B cell (primary cell): ENCODE measurements at regions not wholly inside any gene's neighbourhood (a gene's known extent, or its start where the extent isn't known, plus 50 kb on each side); places are given as distances from the start of the nearest gene placed in this dataset.

Source experiments
- ATAC-seq: fragments of 200-7000 bp; cut with Tn5 transposase; one replicate; pipeline ENCODE4 v1.10.0; 2021; ENCODE audit warnings: low read depth, mild to moderate bottlenecking, moderate number of reproducible peaks, moderate library complexity
- CTCF ChIA-PET: fragments of 350-600 bp; sonication (Branson Sonifier 250); formaldehyde crosslinking; loops from one replicate; lab custom pipeline; 2021; ENCODE audit warnings: antibody characterized with exemption, inconsistent platforms; lab: Charles Lee
- POLR2A ChIA-PET: fragments of 350-600 bp; sonication (Branson Sonifier 250); formaldehyde crosslinking; loops from one replicate; lab custom pipeline; 2021; ENCODE audit warnings: antibody characterized with exemption; lab: Charles Lee
- DNase-seq: peaks from one replicate; pipeline ENCODE4 v3.0.0; 2013
- H2AFZ ChIP-seq: 2 replicates; pipeline ENCODE4 v1.6.1; 2012; ENCODE audit warnings: mild to moderate bottlenecking, low read depth, low read length; ENCODE audit not compliant: insufficient read depth, poor library complexity, severe bottlenecking
- H3K27ac ChIP-seq, 2 donors: 1 replicate in 1 of 2; 2 replicates in 1 of 2; pipeline ENCODE4 v1.5.1; 2012 to 2013; ENCODE audit warnings: low read length in 2 of 2, mild to moderate bottlenecking in 2 of 2, moderate library complexity in 1 of 2
- H3K27me3 ChIP-seq, 4 experiments: fragments of 200-600 bp in 1 of 4; sonication (generic) in 1 of 4; replicated peaks in 1 of 4; 1 replicate in 2 of 4; 2 replicates in 2 of 4; pipeline versions ENCODE4 v1.6.1 to v1.7.0; 2013 to 2016; ENCODE audit warnings: low read length in 3 of 4, mild to moderate bottlenecking in 2 of 4, mixed read lengths in 1 of 4, moderate library complexity in 1 of 4; ENCODE audit not compliant: insufficient read depth in 4 of 4, control insufficient read depth in 3 of 4; ENCODE audit errors: control extremely low read depth in 1 of 4
- H3K36me3 ChIP-seq, 2 experiments: replicated peaks in 1 of 2; 1 replicate in 1 of 2; 2 replicates in 1 of 2; pipeline versions ENCODE4 v1.6.1 to v1.7.1; 2013; ENCODE audit warnings: low read length in 1 of 2; ENCODE audit not compliant: insufficient read depth in 2 of 2, control insufficient read depth in 1 of 2; ENCODE audit errors: control extremely low read depth in 1 of 2, extremely low read depth in 1 of 2
- H3K4me1 ChIP-seq, 2 donors: fragments of 200-600 bp in 1 of 2; sonication (generic) in 1 of 2; 1 replicate in 1 of 2; 2 replicates in 1 of 2; pipeline versions ENCODE4 v1.5.1 to v1.6.1; 2013 to 2017; ENCODE audit warnings: low read length in 2 of 2; ENCODE audit not compliant: control insufficient read depth in 2 of 2, insufficient read depth in 2 of 2
- H3K4me2 ChIP-seq: replicated peaks from 2 replicates; pipeline ENCODE3; 2012; ENCODE audit warnings: mild to moderate bottlenecking, low read depth, low read length; ENCODE audit not compliant: poor library complexity, severe bottlenecking
- H3K4me3 ChIP-seq, 5 experiments: fragments of 200-600 bp in 1 of 5; sonication (generic) in 1 of 5; 1 replicate in 3 of 5; 2 replicates in 2 of 5; pipeline versions ENCODE4 v1.5.1 to v1.7.0; 2011 to 2016; ENCODE audit warnings: low read length in 4 of 5, mild to moderate bottlenecking in 4 of 5, low read depth in 2 of 5, control low read depth in 1 of 5, moderate library complexity in 1 of 5; ENCODE audit not compliant: insufficient read depth in 1 of 5; ENCODE audit errors: control extremely low read depth in 1 of 5, extremely low read depth in 1 of 5
- H3K79me2 ChIP-seq: fragments of 200-600 bp; sonication (generic); one replicate; pipeline ENCODE4 v1.6.0; 2016; ENCODE audit warnings: low read length; ENCODE audit not compliant: control insufficient read depth, insufficient read depth
- H3K9ac ChIP-seq: fragments of 200-600 bp; sonication (generic); 2 replicates; pipeline ENCODE4 v1.6.1; 2017; ENCODE audit warnings: mild to moderate bottlenecking, low read length, moderate library complexity
- H3K9me3 ChIP-seq, 3 donors: one replicate each; pipeline versions ENCODE4 v1.6.1 to v1.7.1; 2013; ENCODE audit warnings: low read length in 2 of 3; ENCODE audit not compliant: control insufficient read depth in 2 of 3, insufficient read depth in 1 of 3; ENCODE audit errors: control extremely low read depth in 1 of 3
- H4K20me1 ChIP-seq: 2 replicates; pipeline ENCODE4 v1.6.0; 2012; ENCODE audit warnings: mild to moderate bottlenecking, low read length; ENCODE audit not compliant: insufficient read depth, control insufficient read depth, poor library complexity, severe bottlenecking
- H3K27ac Mint-ChIP-seq: one replicate; pipeline ENCODE4 v1.8.0; 2021; ENCODE audit warnings: mixed read lengths
- H3K27me3 Mint-ChIP-seq: one replicate; pipeline ENCODE4 v1.8.0; 2021; ENCODE audit warnings: mixed read lengths
- H3K4me1 Mint-ChIP-seq: one replicate; pipeline ENCODE4 v1.8.0; 2021; ENCODE audit warnings: mixed read lengths
- H3K4me3 Mint-ChIP-seq: one replicate; pipeline ENCODE4 v1.8.0; 2021; ENCODE audit warnings: mixed read lengths
- H3K9me3 Mint-ChIP-seq: one replicate; pipeline ENCODE4 v1.8.0; 2022; ENCODE audit warnings: mixed read lengths; ENCODE audit not compliant: insufficient read depth
- EZH2 ChIP-seq: IDR thresholded peaks from 2 replicates; pipeline ENCODE4 v1.6.1; 2012; ENCODE audit warnings: borderline replicate concordance, low read depth, mild to moderate bottlenecking, moderate library complexity, low read length; ENCODE audit not compliant: insufficient read depth, poor library complexity, severe bottlenecking
- WGBS: methylation state at CpG from one replicate; pipeline ENCODE4 v1.1.5; 2013; ENCODE audit warnings: missing lambda C conversion rate; ENCODE audit not compliant: insufficient coverage; 5-methylcytosine and 5-hydroxymethylcytosine counted together
- intact Hi-C: fragments of 100-400 bp; cut with micrococcal nuclease; formaldehyde crosslinking; loops from one replicate; pipeline ENCODE4 v1.10.0; 2022
- TF ChIP-seq, protein P1 (sequence below): fragments of 200-600 bp; IDR thresholded peaks from one replicate; pipeline ENCODE4 v1.8.0; 2022; ENCODE audit warnings: antibody characterized with exemption, mild to moderate bottlenecking

DNA sequence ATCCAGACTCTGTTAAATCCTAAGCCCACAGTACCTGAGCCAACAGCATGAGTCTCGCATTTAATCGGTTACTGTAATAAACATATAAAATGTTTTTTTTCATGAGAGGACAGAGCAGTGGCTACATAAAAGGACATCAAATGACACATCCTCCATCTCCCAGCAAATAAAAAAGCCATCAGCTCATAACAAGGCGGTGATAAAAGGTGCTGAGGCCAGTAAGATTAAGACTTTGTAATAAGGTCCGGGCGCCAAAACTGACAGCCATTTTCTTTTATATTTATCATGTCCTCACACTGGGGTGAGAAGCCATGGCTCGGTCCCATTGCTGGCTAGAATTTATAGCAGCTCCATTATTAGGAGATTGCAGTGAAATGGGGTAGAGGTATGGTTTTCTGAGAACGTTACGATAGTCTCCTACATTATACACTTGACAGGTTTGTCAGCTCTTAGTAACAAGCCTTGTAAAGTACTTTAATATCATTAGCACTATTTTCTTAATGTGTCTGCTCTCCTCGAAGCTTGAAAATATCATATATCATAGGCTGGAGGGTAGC lies 977.8 kb upstream of the NR2F2 start:
- Mint-ChIP-seq H3K4me1 (no peaks in the 10 kb centered on the region), H3K9me3 (peaks cover 2% of the 10 kb centered on the region), H3K27ac (no peak overlapping the region), H3K4me3 (no peak overlapping the region), H3K27me3 (no peaks in the 10 kb centered on the region)
- Histone ChIP-seq H3K4me2 (no peak overlapping the region), H3K4me3 (no peak overlapping the region), H3K9me3 (peaks cover 0 to 4% (median 0%) of the 10 kb centered on the region in 3 donors), H2AFZ (no peak overlapping the region), H3K27me3 (no peaks in the 10 kb centered on the region), H3K9ac (no peak overlapping the region), H3K79me2 (no peaks in the 10 kb centered on the region), H3K4me1 (no peaks in the 10 kb centered on the region), H3K36me3 (no peaks in the 10 kb centered on the region), H4K20me1 (no peaks in the 10 kb centered on the region), H3K27ac (no peak overlapping the region)
- TF ChIP-seq EZH2, result no peak
- TF ChIP-seq, protein P1, sequence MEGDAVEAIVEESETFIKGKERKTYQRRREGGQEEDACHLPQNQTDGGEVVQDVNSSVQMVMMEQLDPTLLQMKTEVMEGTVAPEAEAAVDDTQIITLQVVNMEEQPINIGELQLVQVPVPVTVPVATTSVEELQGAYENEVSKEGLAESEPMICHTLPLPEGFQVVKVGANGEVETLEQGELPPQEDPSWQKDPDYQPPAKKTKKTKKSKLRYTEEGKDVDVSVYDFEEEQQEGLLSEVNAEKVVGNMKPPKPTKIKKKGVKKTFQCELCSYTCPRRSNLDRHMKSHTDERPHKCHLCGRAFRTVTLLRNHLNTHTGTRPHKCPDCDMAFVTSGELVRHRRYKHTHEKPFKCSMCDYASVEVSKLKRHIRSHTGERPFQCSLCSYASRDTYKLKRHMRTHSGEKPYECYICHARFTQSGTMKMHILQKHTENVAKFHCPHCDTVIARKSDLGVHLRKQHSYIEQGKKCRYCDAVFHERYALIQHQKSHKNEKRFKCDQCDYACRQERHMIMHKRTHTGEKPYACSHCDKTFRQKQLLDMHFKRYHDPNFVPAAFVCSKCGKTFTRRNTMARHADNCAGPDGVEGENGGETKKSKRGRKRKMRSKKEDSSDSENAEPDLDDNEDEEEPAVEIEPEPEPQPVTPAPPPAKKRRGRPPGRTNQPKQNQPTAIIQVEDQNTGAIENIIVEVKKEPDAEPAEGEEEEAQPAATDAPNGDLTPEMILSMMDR, result no peak
- 100% methylated on average over 3 of the region's 9 CpGs for WGBS
- ChIA-PET POLR2A (no interaction called here), CTCF (no interaction called here)
- no peak for ATAC-seq
- DNase-seq, result no peak
- intact Hi-C loops, result no loop called here

DNA sequence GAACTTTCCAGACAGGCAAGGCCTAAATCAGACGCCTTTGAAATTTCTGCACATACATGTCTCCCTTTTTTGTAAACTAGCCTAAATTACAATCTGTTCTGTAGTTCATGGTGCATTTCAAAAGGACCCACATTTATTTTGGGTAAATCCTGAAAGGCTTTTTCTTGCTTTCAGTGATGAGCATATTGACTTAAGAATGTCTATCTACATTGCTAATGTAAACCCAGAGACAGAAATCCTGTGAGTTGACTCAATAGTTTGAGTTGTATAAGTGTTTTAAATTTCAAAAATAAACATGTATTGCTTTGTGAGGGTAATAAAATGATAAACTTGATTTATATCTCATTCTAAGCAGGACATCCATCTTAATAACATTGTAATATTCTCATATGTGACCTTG lies 977.0 kb upstream of the NR2F2 start:
- TF ChIP-seq EZH2, result no peak
- TF ChIP-seq, protein P1, result no peak
- POLR2A ChIA-PET, result no interaction called here
- CTCF ChIA-PET, result no interaction called here

More for the DNA sequence above, 977.0 kb upstream of the NR2F2 start:
- H3K4me1 ChIP-seq, result no peaks in the 10 kb centered on the region
- no peaks in the 10 kb centered on the region for H3K27me3 ChIP-seq
- H3K27ac ChIP-seq, result no peak overlapping the region
- H3K9me3 ChIP-seq, result peaks cover 0 to 3% (median 0%) of the 10 kb centered on the region in 3 donors
- no peaks in the 10 kb centered on the region for H3K27me3 Mint-ChIP-seq
- no peaks in the 10 kb centered on the region for H3K4me1 Mint-ChIP-seq
- no peak overlapping the region for H3K4me3 Mint-ChIP-seq
- DNase-seq (no peak), ATAC-seq (no peak)
- H3K4me3 ChIP-seq, result no peak overlapping the region
- no peak overlapping the region for H3K4me2 ChIP-seq
- H3K9me3 Mint-ChIP-seq, result peaks cover 2% of the 10 kb centered on the region
- H4K20me1 ChIP-seq, result no peaks in the 10 kb centered on the region
- WGBS, result no CpG with 5 or more reads among the region's 1 CpG
- H3K79me2 ChIP-seq, result no peaks in the 10 kb centered on the region
- intact Hi-C loops, result no loop called here
- H3K36me3 ChIP-seq, result no peaks in the 10 kb centered on the region
- no peak overlapping the region for H3K27ac Mint-ChIP-seq
- no peak overlapping the region for H2AFZ ChIP-seq
- H3K9ac ChIP-seq, result no peak overlapping the region
